K562 (cell line): ENCODE measurements at regions not wholly inside any gene's neighbourhood (a gene's known extent, or its start where the extent isn't known, plus 50 kb on each side); places are given as distances from the start of the nearest gene placed in this dataset.

Experiments
- DPF2 ChIP-seq: fragments of 450-650 bp; IDR thresholded peaks from 2 replicates; pipeline ENCODE4 v1.6.1; 2016
- HNRNPL ChIP-seq: fragments of 200-400 bp; formaldehyde crosslinking; IDR thresholded peaks from 2 replicates; pipeline ENCODE4 v1.6.1; 2017; ENCODE audit warnings: low read depth, mild to moderate bottlenecking, low read length
- L3MBTL2 ChIP-seq: fragments of 450-650 bp; IDR thresholded peaks from 2 replicates; pipeline ENCODE4 v1.6.1; 2016; ENCODE audit warnings: mild to moderate bottlenecking, moderate library complexity
- PML ChIP-seq: IDR thresholded peaks from 2 replicates; pipeline ENCODE4 v1.6.1; 2012; ENCODE audit warnings: low read length, inconsistent platforms
- SMC3 ChIP-seq: conservative IDR thresholded peaks from 2 replicates; pipeline ENCODE4 v1.6.1; 2011; ENCODE audit warnings: low read depth, low read length, improper control_type of control experiment; ENCODE audit not compliant: insufficient read depth
- ZFPM2 ChIP-seq: fragments of 250-450 bp; sonication (Bioruptor Pico); IDR thresholded peaks from 2 replicates; pipeline ENCODE4 v1.5.1; 2022; ENCODE audit warnings: mild to moderate bottlenecking
- ZNF695 ChIP-seq: fragments of 450-650 bp; formaldehyde crosslinking; IDR thresholded peaks from 2 replicates; pipeline ENCODE4 v1.4.0; 2020; ENCODE audit warnings: mild to moderate bottlenecking, moderate library complexity
- ZNF79 ChIP-seq: fragments of 250-450 bp; sonication (Bioruptor Pico); IDR thresholded peaks from 2 replicates; pipeline ENCODE4 v1.4.0; 2020; ENCODE audit warnings: low read depth, mild to moderate bottlenecking, moderate library complexity
- TF ChIP-seq, protein P1 (sequence below): fragments of 450-650 bp; IDR thresholded peaks from one replicate; pipeline ENCODE4 v1.6.1; 2018; ENCODE audit warnings: mild to moderate bottlenecking, moderate library complexity; ENCODE audit not compliant: partially characterized antibody
- TF ChIP-seq, protein P2 (sequence below): fragments of 250-450 bp; sonication (Bioruptor Pico); IDR thresholded peaks from 2 replicates; pipeline ENCODE4 v1.4.0; 2020; ENCODE audit warnings: mild to moderate bottlenecking, moderate library complexity
- TF ChIP-seq, protein P3 (sequence below), 2 experiments: fragments of 450-650 bp; IDR thresholded peaks; 2 replicates each; pipeline ENCODE4 v1.6.1; 2018; ENCODE audit warnings: mild to moderate bottlenecking in 2 of 2, low read depth in 1 of 2; ENCODE audit not compliant: partially characterized antibody in 2 of 2
- TF ChIP-seq, protein P4 (sequence below), 3 experiments: fragments of 200-800 bp in 1 of 3; fragments of 250-450 bp in 1 of 3; fragments of 450-650 bp in 1 of 3; sonication (Bioruptor Pico) in 1 of 3; sonication (Bioruptor generic) in 1 of 3; formaldehyde crosslinking in 1 of 3; IDR thresholded peaks; 2 replicates each; pipeline versions ENCODE4 v1.6.1 to v1.8.0; 2016 to 2022; ENCODE audit warnings: mild to moderate bottlenecking in 2 of 3, missing genetic modification characterization in 2 of 3, missing compliant biosample characterization in 1 of 3, moderate library complexity in 1 of 3
- TF ChIP-seq, protein P5 (sequence below): fragments of 250-450 bp; sonication (Bioruptor Pico); IDR thresholded peaks from 2 replicates; pipeline ENCODE4 v1.9.0; 2021; ENCODE audit warnings: mild to moderate bottlenecking
- TF ChIP-seq, protein P6 (sequence below): fragments of 200-800 bp; sonication (Bioruptor generic); IDR thresholded peaks from 2 replicates; pipeline ENCODE4 v1.6.1; 2017; ENCODE audit warnings: missing genetic modification characterization, missing compliant biosample characterization

DNA sequence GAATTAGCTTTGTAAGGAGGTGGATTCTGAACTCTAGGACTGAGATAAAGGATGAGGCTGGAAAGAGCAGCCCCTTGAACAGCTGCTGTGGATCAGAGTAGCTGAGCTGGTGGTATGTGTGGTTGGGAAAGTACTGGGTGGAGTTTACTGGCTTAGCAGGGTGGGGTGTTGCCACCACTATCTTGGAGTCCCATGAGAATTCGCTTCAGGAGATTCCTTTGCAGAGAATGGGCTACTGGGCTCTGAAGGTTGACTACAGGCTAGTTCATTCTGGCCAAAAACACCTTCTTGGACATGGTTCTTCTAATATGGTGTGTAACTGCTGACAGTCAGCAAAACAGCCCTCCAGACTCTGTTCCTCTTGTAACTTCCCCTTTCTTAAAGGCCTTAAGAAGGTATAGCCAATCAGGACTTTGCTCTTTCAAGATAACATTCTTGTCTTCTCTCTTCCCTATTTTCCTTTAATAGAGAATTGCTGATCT is 52.7 kb downstream of the TET3 start (continued):
- TF ChIP-seq, protein P1, sequence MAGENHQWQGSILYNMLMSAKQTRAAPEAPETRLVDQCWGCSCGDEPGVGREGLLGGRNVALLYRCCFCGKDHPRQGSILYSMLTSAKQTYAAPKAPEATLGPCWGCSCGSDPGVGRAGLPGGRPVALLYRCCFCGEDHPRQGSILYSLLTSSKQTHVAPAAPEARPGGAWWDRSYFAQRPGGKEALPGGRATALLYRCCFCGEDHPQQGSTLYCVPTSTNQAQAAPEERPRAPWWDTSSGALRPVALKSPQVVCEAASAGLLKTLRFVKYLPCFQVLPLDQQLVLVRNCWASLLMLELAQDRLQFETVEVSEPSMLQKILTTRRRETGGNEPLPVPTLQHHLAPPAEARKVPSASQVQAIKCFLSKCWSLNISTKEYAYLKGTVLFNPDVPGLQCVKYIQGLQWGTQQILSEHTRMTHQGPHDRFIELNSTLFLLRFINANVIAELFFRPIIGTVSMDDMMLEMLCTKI, result no peak
- no peak for TF ChIP-seq ZNF695 (CRISPR knock-in tag)
- TF ChIP-seq ZFPM2 (CRISPR knock-in tag), result no peak
- no peak for TF ChIP-seq SMC3
- TF ChIP-seq, protein P2, sequence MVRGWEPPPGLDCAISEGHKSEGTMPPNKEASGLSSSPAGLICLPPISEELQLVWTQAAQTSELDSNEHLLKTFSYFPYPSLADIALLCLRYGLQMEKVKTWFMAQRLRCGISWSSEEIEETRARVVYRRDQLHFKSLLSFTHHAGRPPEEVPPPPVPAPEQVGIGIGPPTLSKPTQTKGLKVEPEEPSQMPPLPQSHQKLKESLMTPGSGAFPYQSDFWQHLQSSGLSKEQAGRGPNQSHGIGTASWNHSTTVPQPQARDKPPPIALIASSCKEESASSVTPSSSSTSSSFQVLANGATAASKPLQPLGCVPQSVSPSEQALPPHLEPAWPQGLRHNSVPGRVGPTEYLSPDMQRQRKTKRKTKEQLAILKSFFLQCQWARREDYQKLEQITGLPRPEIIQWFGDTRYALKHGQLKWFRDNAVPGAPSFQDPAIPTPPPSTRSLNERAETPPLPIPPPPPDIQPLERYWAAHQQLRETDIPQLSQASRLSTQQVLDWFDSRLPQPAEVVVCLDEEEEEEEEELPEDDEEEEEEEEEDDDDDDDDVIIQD (CRISPR knock-in tag), result no peak
- peak; percentile 54; the same call in 1 of the 2 replicates for TF ChIP-seq DPF2
- TF ChIP-seq, protein P3, sequence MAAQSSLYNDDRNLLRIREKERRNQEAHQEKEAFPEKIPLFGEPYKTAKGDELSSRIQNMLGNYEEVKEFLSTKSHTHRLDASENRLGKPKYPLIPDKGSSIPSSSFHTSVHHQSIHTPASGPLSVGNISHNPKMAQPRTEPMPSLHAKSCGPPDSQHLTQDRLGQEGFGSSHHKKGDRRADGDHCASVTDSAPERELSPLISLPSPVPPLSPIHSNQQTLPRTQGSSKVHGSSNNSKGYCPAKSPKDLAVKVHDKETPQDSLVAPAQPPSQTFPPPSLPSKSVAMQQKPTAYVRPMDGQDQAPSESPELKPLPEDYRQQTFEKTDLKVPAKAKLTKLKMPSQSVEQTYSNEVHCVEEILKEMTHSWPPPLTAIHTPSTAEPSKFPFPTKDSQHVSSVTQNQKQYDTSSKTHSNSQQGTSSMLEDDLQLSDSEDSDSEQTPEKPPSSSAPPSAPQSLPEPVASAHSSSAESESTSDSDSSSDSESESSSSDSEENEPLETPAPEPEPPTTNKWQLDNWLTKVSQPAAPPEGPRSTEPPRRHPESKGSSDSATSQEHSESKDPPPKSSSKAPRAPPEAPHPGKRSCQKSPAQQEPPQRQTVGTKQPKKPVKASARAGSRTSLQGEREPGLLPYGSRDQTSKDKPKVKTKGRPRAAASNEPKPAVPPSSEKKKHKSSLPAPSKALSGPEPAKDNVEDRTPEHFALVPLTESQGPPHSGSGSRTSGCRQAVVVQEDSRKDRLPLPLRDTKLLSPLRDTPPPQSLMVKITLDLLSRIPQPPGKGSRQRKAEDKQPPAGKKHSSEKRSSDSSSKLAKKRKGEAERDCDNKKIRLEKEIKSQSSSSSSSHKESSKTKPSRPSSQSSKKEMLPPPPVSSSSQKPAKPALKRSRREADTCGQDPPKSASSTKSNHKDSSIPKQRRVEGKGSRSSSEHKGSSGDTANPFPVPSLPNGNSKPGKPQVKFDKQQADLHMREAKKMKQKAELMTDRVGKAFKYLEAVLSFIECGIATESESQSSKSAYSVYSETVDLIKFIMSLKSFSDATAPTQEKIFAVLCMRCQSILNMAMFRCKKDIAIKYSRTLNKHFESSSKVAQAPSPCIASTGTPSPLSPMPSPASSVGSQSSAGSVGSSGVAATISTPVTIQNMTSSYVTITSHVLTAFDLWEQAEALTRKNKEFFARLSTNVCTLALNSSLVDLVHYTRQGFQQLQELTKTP (IDR thresholded peaks at IDR 0.05; ENCODE audit: low read depth in 1 of 2, partially characterized antibody in 2 of 2), result no peak
- no peak for TF ChIP-seq ZNF79
- TF ChIP-seq, protein P4, sequence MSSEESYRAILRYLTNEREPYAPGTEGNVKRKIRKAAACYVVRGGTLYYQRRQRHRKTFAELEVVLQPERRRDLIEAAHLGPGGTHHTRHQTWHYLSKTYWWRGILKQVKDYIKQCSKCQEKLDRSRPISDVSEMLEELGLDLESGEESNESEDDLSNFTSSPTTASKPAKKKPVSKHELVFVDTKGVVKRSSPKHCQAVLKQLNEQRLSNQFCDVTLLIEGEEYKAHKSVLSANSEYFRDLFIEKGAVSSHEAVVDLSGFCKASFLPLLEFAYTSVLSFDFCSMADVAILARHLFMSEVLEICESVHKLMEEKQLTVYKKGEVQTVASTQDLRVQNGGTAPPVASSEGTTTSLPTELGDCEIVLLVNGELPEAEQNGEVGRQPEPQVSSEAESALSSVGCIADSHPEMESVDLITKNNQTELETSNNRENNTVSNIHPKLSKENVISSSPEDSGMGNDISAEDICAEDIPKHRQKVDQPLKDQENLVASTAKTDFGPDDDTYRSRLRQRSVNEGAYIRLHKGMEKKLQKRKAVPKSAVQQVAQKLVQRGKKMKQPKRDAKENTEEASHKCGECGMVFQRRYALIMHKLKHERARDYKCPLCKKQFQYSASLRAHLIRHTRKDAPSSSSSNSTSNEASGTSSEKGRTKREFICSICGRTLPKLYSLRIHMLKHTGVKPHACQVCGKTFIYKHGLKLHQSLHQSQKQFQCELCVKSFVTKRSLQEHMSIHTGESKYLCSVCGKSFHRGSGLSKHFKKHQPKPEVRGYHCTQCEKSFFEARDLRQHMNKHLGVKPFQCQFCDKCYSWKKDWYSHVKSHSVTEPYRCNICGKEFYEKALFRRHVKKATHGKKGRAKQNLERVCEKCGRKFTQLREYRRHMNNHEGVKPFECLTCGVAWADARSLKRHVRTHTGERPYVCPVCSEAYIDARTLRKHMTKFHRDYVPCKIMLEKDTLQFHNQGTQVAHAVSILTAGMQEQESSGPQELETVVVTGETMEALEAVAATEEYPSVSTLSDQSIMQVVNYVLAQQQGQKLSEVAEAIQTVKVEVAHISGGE (CRISPR knock-in tag; IDR thresholded peaks at IDR 0.05), result no peak
- TF ChIP-seq HNRNPL, result no peak
- TF ChIP-seq, protein P5, sequence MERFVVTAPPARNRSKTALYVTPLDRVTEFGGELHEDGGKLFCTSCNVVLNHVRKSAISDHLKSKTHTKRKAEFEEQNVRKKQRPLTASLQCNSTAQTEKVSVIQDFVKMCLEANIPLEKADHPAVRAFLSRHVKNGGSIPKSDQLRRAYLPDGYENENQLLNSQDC, result no peak
- no peak for TF ChIP-seq PML
- no peak for TF ChIP-seq L3MBTL2
- TF ChIP-seq, protein P6, sequence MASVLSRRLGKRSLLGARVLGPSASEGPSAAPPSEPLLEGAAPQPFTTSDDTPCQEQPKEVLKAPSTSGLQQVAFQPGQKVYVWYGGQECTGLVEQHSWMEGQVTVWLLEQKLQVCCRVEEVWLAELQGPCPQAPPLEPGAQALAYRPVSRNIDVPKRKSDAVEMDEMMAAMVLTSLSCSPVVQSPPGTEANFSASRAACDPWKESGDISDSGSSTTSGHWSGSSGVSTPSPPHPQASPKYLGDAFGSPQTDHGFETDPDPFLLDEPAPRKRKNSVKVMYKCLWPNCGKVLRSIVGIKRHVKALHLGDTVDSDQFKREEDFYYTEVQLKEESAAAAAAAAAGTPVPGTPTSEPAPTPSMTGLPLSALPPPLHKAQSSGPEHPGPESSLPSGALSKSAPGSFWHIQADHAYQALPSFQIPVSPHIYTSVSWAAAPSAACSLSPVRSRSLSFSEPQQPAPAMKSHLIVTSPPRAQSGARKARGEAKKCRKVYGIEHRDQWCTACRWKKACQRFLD (CRISPR knock-in tag), result no peak
